Epidermal melanocyte (primary cell): ENCODE measurements at regions not wholly inside any gene's neighbourhood (a gene's known extent, or its start where the extent isn't known, plus 50 kb on each side); places are given as distances from the start of the nearest gene placed in this dataset.
"Not testable (repeated sequence)": the region's sequence is repeated elsewhere in the genome, so short reads cannot be mapped to it uniquely, and the experiment has no call there.

Experiments used
- DNase-seq: peaks from one replicate; pipeline ENCODE4 v3.0.0; 2011; ENCODE audit warnings: low spot score; ENCODE audit not compliant: insufficient read length

- DNase-seq = no peak
Measured at GRCh38 chr10:2921956-2922680, 145.2 kb upstream of the PFKP start.

- no peak for DNase-seq
Measured at GRCh38 chr10:2920637-2921036, 146.7 kb upstream of the PFKP start.

DNA sequence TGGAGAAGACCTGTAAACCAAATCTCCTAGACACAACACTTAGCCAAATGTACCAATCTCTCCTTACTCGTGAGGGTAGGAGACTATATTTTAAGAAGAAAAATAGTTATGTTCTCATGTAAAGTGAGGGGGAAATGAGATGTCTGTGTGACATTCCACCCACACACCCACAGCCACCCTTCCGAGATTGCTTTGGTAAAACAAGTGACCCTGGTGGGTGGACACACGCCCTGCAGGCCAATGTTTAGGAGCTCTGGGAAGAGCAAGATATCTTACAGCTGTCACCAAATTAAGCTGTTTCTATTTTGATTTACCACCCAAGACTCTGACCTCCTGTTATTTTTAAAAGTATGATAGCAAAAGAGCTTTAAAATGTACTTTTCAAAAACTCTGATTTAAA lies 147.2 kb upstream of the PFKP start:
- no peak for DNase-seq

DNA sequence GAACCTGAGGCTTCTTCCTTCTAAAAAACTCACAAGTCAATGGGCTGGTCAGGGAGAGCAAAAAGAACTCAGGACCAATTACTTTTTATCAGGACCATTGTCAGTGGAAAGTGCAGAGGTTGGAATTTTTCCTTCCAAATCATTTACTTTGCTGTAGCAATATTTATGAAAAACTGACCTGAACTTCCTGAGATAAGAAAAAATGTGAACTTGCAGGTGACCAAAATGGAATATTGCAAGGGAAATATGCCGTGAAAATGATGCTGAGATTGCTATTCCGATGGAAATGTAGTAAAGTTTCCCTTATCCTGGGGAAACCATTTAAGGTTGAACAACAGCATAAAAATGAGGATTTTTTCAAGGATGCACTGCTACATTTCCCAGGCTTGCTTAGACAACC lies 148.3 kb upstream of the PFKP start:
- DNase-seq = no peak

- no peak for DNase-seq
Measured at GRCh38 chr10:2918489-2918888, 148.9 kb upstream of the PFKP start.

DNA sequence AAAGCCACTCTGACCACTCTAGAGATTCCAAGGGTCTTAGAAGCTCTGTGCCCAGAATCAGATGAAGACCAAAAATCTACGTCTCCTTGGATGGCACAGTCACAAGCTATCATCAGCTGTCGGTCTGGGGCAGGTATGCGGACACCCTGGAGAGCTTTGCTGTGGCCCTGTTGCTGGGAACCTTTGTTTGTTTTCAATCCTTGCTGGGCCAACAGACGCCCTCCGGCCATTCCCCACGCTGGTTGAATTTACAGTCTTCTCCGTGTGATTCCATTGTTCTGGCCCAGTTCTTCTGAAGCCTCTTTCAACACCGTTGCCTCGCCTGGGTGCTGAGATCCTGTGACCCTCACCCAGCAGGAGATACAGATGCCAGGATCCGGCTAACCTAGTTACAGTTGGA lies 149.4 kb upstream of the PFKP start:
- no peak for DNase-seq

DNA sequence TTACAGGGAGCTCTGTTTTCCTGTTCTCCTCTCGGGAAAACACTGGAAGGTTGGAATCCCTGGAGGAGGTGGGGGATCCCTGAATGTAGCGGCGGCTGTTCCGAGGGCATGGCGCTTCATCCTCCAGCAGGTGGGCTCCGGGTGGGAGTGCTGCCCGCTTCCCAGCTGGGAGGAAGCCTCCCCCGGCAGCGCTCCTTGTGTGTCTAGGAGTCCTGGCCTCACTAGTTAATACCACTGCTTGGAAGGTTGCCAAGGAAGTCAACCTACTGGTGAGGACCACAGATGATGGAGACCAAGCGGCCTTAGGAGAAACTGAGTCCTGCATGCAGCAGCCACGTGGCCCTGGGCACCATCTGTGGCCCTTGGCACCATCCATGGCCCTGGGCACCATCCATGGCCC lies 151.9 kb upstream of the PFKP start:
- DNase-seq = no peak

- DNase-seq = no peak
Measured at GRCh38 chr10:2914741-2915140, 152.6 kb upstream of the PFKP start.

DNA sequence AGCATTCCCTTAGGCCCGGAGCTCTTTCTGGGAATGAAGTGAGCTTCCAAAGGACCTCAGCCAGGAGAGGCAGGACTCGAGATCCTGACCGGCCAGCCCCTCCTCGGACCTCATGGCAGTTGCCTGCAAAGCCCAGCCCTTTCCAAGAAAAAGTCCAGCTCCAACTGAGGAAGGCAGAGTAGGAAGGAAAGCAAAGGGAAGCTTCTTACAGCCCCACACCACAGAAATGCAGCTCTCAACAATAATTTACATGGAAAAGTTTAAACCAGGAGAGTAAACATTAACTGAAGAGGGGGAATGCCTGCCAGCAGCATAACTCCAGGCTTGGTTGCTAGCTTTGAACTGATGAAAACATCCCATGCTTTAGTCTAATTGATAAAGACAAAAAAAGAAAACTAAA lies 153.9 kb upstream of the PFKP start:
- DNase-seq = no peak

GRCh38 chr10:2910656-2911055 lies 156.7 kb upstream of the PFKP start:
- no peak for DNase-seq

DNA sequence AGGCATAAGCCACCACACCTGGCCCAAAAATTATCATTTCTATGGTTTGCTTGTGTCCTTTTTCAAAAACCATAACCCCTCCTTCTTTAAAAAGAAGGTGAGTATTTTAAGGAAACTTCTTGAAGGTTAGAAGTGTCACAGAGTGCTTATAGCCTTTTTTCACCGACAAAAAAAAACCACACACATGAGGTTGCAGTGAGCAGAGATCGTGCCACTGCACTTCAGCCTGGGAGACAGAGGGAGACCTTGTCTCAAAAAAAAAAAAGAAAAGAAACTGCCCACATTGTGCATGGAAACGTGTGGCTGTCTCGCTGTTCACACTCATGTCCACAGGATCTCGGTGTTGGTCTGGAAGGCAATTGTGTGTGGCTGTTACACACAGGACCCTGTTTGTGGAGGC lies 157.4 kb upstream of the PFKP start:
- no peak for DNase-seq

GRCh38 chr10:2908851-2909630 lies 158.3 kb upstream of the PFKP start:
- DNase-seq = no peak

DNA sequence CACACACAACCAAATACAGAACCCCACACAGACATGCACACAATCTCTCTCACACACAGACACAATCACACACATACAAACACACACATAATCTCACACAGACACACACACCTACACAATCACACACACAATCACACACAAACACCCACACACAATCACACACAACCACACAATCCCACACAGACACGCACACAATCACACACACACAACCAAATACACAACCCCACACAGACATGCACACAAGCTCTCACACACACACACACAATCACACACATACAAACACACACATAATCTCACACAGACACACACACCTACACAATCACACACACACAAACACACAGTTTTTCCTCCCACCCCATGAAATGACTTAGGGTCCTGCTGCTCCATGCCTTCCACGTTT lies 160.4 kb upstream of the PFKP start:
- DNase-seq = no peak

GRCh38 chr10:2905851-2906250 lies 161.5 kb upstream of the PFKP start:
- DNase-seq = no peak

GRCh38 chr10:2900530-2900929 lies 166.8 kb upstream of the PFKP start:
- DNase-seq = no peak

DNA sequence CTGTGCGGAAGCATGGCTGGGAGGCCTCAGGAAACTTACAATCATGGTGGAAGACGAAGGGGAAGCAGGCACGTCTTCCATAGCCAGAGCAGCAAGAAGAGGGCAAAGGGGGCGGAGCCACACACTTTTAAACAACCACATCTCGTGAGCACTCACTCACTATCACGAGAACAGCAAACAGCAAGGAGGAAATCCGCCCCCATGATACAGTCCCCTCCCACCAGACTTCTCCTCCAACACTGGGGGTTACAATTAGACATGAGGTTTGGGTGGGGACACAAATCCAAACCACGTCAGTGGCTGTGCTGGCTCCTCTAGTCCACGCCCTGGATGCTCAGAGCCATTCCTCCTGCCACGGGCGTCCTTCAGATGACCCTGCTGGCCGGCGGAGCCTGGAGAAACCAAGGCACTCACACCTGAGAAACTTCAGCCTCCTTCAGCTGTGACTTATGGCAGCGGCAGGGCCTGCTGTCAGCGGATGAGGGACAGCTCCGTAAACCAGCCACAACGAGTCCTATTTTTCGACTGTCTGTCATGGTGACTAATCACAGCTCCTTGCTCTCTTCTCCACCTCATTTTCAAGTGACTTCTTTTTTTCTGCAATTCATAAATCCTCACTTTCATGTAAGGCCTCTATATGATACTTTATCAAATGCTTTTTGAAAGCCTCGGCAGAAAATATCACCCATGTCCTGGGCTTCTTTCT lies 167.9 kb upstream of the PFKP start:
- no peak for DNase-seq

DNA sequence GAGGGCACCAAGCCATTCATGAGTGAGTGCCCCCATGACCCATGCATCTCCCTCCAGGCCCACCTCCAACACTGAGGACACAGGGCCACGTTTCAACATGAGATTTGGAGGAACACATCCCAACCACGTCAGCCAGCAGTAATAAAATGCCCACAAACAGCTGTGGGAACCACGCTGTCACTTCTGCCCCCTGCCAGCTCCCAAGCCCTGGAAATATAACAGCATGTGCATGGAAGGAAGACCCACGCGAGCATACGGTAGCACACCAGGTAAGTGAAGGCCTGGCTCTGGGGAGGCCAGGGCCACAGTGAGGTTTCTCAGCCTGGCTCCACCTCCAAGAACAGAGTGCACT lies 168.9 kb upstream of the PFKP start:
- DNase-seq = no peak

- DNase-seq = no peak
Measured at GRCh38 chr10:2897619-2898508, 169.5 kb upstream of the PFKP start.

- DNase-seq = not testable (repeated sequence)
Measured at GRCh38 chr10:2896334-2896733, 171.0 kb upstream of the PFKP start.

GRCh38 chr10:2895594-2896196 lies 171.7 kb upstream of the PFKP start:
- DNase-seq = no peak

DNA sequence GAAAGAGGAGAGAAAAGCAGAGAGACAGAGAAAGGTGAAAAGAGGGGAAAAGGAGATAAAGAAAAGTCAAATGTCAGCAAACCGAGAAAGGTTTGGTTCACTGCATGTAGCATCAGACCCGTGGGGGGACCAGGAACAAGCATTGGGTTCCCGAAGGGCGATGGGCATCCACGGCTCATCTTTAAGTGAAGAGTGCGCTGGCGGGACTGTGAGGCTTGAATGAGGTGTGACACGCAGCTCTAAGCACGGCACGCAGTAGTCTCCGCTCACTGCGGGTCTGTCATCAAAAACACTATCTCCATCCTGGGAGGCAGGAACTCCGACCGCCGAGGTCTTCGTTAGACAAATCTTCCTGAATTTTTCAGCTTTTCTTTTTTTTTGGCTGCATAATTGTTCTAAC lies 173.4 kb upstream of the PFKP start:
- no peak for DNase-seq
